Thyroid gland (tissue), 4 donors: ENCODE measurements at regions not wholly inside any gene's neighbourhood (a gene's known extent, or its start where the extent isn't known, plus 50 kb on each side); places are given as distances from the start of the nearest gene placed in this dataset.

ENCODE experiments used
- CTCF ChIP-seq, 6 experiments: fragments of 200-600 bp in 3 of 6; fragments of 450-650 bp in 3 of 6; sonication (generic) in 3 of 6; IDR thresholded peaks; one replicate each; pipeline ENCODE4 v1.5.1; 2016 to 2019; ENCODE audit warnings: antibody characterized with exemption in 6 of 6, mild to moderate bottlenecking in 2 of 6, inconsistent platforms in 1 of 6, moderate library complexity in 1 of 6
- POLR2A ChIP-seq, 2 donors: fragments of 450-650 bp; IDR thresholded peaks; one replicate each; pipeline ENCODE4 v1.6.1; 2017; ENCODE audit warnings: antibody characterized with exemption in 2 of 2, mild to moderate bottlenecking in 2 of 2, moderate library complexity in 1 of 2

- no peak for TF ChIP-seq CTCF (IDR thresholded peaks at IDR 0.05)
- no peak for TF ChIP-seq POLR2A (IDR thresholded peaks at IDR 0.05)
Observed at GRCh38 chr4:13816472-13816871, 188.9 kb upstream of the BOD1L1 start.
